ENCODE measurements at regions not wholly inside any gene's neighbourhood (a gene's known extent, or its start where the extent isn't known, plus 50 kb on each side); places are given as distances from the start of the nearest gene placed in this dataset.
"Not testable (repeated sequence)": the region's sequence is repeated elsewhere in the genome, so short reads cannot be mapped to it uniquely, and the experiment has no call there.

- no peak for DNase-seq (ENCODE audit: low read depth)
Measured at GRCh38 chr1:83511146-83511726, 487.7 kb downstream of the TTLL7 start.

GRCh38 chr1:83509301-83509781 lies 489.6 kb downstream of the TTLL7 start:
- no peak for DNase-seq (ENCODE audit: low read depth)

- peak; percentile 83 for DNase-seq (ENCODE audit: low read depth)
Measured at GRCh38 chr1:83508485-83509151, 490.3 kb downstream of the TTLL7 start.

GRCh38 chr1:83505148-83505547 lies 493.8 kb downstream of the TTLL7 start:
- DNase-seq (ENCODE audit: low read depth), result no peak

GRCh38 chr1:83503153-83503552 lies 495.8 kb downstream of the TTLL7 start:
- DNase-seq (ENCODE audit: low read depth), result no peak

GRCh38 chr1:83500987-83501591 lies 497.8 kb downstream of the TTLL7 start:
- no peak for DNase-seq (ENCODE audit: low read depth)

GRCh38 chr1:83500531-83500930 lies 498.4 kb downstream of the TTLL7 start:
- DNase-seq (ENCODE audit: low read depth), result no peak

GRCh38 chr1:83499998-83500397 lies 498.9 kb downstream of the TTLL7 start:
- no peak for DNase-seq (ENCODE audit: low read depth)

GRCh38 chr1:83497563-83497962 lies 501.4 kb downstream of the TTLL7 start:
- DNase-seq (ENCODE audit: low read depth), result no peak

- DNase-seq (ENCODE audit: low read depth), result no peak
Measured at GRCh38 chr1:83495560-83495959, 503.4 kb downstream of the TTLL7 start.

GRCh38 chr1:83493633-83494032 lies 505.3 kb downstream of the TTLL7 start:
- DNase-seq (ENCODE audit: low read depth), result no peak

- no peak for DNase-seq (ENCODE audit: low read depth)
Measured at GRCh38 chr1:83491930-83492329, 507.0 kb downstream of the TTLL7 start.

GRCh38 chr1:83490988-83491387 lies 507.9 kb downstream of the TTLL7 start:
- no peak for DNase-seq (ENCODE audit: low read depth)

GRCh38 chr1:83488105-83488504 lies 510.8 kb downstream of the TTLL7 start:
- DNase-seq (ENCODE audit: low read depth), result not testable (repeated sequence)

GRCh38 chr1:83487460-83487859 lies 511.5 kb downstream of the TTLL7 start:
- not testable (repeated sequence) for DNase-seq (ENCODE audit: low read depth)

- not testable (repeated sequence) for DNase-seq (ENCODE audit: low read depth)
Measured at GRCh38 chr1:83485314-83486019, 513.5 kb downstream of the TTLL7 start.

GRCh38 chr1:83481284-83481683 lies 517.6 kb downstream of the TTLL7 start:
- DNase-seq (ENCODE audit: low read depth), result not testable (repeated sequence)

- DNase-seq (ENCODE audit: low read depth), result not testable (repeated sequence)
Measured at GRCh38 chr1:83479591-83480239, 519.2 kb downstream of the TTLL7 start.

- not testable (repeated sequence) for DNase-seq (ENCODE audit: low read depth)
Measured at GRCh38 chr1:83478127-83478526, 520.8 kb downstream of the TTLL7 start.

GRCh38 chr1:83476518-83476917 lies 522.4 kb downstream of the TTLL7 start:
- not testable (repeated sequence) for DNase-seq (ENCODE audit: low read depth)

GRCh38 chr1:83474946-83475345 lies 524.0 kb downstream of the TTLL7 start:
- not testable (repeated sequence) for DNase-seq (ENCODE audit: low read depth)

- not testable (repeated sequence) for DNase-seq (ENCODE audit: low read depth)
Measured at GRCh38 chr1:83473986-83474385, 524.9 kb downstream of the TTLL7 start.

All from fibroblast of the conjunctiva (primary cell).